ENCODE measurements at regions not wholly inside any gene's neighbourhood (a gene's known extent, or its start where the extent isn't known, plus 50 kb on each side); places are given as distances from the start of the nearest gene placed in this dataset.

DNA sequence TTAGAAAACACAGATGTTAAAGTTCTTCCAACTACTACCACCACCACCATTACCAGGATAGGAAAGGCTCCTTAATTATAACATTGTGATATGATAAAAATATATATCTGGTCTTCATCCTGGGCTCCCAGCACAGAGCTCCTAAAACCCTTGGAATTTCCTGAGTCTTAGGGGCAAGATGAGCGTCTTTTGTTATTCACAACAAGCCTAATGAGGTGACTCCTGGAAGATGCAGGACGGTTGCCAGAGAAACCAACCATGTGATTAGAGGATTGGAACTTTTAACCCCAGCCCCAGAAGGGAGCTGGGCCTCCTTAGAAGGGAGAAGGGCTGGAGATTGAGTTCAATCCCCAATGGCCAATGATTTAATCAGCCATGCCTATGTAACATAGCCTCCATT is 148.0 kb upstream of the ADRA1B start:
- DNase-seq, result no peak

DNA sequence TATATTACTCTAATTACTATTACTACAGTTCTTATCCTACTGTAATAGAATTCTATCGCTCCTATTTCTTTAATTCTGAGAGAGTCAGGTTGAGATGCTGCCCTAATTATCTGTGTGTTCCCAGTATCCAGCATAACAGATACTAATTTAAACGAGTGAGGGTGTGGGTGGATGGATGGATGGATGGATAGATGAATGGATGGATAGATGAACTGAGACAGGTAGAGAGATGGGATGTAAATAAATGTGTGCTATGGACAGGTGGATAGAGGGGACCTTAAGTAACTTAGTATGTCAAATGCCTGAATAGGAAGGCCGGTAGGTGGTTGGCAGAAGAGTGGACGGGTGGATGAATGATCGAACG is 143.6 kb upstream of the ADRA1B start:
- no peak for DNase-seq

DNA sequence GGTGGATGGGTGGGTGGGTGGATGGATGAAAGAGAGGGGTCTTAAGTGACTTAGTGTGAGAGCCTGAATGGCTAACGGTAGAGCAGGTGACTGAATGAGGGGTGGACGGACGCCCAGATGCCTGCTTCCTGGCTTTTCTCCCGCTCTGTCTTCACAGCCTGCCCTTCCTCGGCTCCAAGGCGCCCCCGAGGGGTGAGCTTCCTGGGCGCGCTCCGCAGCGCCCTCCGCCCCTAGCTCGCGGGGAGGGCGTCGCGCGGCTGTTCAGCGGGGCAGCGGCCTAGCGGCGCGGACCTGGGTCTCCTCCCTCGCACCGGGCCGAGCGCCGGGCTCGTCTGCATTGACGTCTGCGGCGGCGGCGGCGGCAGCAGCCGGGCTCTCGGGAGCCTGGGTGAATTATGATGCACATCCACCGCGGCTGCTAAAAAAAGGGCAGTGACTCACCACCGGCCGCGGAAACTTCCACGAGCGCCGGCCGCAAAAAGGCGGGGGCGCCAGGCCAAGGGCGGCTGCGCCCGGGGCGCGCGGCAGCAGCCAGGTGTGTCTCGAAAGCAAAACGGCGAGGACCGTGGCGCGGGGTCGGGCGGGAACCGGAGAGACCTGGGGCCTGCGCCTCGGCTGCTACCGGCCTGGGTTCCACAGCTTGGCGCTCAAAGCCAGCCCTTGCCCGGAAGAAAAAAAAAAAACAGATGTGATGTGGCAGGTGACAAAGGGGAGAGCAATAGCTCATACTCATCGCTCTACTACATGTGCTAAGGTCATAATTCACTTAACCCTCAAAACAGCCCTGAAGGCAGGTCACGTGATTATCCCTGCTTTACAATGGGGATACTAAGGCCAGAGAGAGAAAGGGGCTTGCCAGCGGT is 143.0 kb upstream of the ADRA1B start:
- DNase-seq, result peak; percentile 82

DNA sequence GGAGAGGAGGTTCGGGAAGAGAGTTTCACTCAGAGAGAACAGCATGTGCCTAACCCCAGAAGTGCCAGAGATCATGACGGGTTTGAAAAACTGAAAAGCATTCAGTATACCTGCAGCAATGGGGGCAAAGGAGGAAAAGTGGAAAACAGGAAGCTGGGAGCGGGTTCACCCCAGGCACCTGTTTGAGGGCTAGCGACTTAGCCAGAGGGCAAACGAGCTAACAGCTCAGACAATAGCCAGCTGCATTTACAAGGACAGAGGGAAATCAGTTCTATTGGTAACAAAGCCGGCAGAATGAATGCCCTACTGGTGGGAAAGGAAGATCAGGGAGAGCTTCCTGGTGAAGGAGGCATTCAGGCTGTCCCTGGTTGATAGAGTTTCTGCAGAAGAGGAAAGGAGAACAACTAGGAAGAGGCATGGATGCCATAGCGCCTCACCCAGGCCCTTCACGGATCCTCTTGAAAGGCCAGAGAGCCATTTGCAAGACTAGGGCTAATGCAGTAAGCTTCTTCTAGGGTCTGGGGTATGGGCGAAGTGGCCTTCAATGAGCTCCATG is 141.7 kb upstream of the ADRA1B start:
- no peak for DNase-seq

DNA sequence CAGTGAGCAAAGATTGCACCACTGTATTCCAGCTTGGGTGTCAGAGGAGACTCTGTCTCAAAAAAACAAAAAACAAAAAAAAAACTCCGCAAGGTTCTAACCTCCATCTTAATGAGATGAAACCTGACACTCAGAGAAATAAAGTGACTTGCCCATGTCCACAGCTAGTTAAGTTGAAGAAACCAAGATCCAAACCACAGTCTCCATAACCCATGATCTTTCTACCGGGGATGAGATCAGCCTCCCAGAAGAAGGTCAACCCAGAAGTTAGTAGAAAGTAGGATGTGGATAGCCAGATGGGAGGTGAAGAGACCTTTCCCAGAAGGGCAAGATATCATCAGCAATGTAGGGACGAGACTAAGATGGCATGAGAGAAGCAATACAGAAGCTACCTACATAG is 140.4 kb upstream of the ADRA1B start:
- DNase-seq, result no peak

DNA sequence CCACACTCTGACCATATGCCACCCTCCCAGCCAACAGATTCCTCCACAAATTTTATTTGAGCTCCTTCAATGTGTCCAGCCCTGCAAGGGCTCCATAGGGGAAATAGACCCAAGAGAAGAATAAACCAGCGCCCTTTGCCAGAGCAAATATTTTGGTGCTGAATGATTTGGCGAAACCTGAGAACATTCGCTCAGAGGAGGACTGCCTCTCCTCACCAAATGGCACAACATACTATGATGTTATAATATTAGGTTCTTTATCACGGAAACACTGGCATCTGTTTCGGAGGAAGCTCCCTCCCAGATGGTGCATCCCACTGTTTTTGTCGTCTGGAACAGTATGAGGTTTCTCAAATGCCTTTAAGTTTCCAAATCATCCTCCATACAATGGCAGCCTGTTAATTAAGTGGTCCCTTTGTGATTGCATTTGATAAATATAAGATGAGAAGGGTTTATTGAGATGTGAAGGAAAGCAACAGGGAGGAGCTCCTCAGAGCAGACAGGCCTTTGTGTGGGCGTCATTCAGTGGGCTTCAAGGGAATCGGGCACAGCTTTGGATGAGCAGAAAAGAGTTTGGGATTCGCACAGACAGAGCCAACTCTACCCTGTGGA is 139.1 kb upstream of the ADRA1B start:
- no peak for DNase-seq

DNA sequence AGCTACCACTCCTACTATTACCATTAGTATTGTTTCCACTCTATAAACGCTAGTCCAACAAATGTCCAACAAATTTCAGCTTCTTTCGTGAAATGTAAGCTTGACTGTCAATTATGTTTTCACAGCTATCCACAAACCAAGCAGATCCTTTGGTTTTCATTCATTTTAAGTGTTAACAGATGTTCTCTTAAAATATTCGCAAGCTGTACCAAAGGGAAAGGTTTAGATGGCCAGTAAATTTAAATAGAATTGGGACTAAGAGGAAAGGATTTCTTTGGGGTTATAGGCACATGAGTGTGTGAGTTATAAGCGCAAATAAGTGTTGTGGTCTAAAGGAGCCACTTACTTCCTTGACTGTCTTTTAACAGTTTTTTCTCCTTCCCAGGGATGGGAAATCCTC is 136.8 kb upstream of the ADRA1B start:
- no peak for DNase-seq

DNA sequence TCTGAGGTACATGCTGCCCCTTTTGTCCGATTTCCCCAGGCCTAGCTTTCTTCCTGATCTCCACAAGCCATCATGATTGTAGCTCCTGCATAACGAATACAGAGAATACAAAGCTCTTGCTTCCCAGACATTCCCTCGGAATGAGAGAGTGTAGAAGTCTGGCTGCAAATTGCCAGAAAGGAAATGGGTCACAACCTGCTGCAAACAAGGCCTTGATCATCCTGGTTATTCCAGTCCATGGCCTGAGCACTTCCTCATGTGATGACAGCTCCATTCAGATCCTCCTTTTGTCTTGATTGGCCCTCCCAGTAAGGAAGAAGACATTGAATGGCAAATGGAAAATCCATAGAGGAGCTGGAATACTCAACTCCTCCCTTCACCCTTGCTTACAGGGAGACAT is 136.0 kb upstream of the ADRA1B start:
- DNase-seq, result no peak

DNA sequence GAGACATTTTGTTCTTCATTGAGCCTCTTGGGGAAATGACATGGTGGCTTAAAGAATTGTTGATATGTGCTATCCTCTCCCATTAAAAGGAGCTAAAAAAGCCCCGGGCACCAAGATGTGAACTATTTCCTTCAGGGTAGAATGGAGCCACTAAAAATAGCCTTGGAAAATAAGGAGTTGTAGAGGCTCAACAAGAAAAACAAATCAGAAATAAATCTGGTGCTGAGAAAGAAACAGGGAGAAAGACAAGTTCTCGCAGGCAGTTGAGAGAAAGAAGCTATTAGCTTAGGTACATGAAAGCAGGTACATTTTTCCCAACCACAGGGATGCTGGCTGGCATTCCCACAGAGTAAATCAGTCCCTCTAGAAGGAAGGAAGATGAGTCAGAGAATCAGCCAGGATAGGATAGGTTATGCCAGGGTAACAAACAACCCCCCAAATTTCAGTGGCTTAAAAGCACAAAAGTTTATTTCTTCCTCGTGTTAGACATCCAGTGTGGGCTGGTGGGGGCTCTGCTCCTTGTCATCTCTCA is 134.6 kb upstream of the ADRA1B start:
- no peak for DNase-seq

DNA sequence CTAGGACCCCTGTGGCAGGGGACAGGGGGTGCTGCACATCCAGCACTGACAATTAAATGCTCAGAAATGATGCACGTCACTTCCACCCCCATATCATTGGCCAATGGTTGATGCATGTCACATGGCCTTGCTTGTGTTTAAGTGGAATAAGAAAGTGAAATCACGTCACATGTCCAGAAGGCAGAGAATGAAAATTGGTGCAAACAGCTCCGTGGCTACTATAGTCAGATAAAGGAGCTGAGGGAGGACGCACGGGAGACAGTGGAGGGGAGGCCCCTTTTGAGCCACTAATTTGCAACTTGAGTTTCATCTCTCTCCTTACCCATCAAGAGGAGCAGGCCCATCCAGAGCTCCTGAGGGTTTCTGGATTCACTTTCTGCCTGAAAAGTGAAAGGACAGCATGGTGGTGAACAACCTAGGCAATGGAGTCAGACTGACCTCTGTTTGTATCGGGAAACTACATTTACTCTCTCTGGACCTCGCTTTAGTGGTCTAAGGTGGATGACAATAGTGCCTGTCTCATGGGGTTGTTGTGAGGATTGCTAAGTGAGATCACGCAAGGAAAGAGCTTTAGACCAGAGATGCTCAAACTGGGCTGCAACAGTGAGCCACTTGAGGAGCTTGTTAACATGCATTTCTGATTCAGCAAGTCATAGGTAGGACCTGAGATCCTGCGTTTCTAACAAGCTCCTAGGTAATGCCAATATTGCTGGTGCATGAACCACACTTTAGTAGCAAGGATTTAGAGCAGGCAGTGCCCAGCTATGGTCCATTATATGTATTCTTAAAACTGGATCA is 133.9 kb upstream of the ADRA1B start:
- no peak for DNase-seq

DNA sequence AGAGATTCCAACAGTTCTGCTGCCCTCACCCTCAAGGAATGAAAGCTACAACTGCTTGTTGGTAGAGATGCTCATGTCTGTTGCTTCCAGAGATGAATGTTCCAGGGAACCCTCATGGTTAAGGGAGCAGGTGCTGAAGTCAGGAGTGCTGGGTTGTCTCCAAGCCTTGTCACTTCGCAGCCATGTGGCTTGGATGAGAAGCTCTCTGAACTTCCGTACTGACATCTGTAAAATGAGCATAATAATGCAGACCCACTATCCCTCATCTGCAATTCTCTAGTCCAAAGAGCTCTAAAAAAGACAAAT is 133.3 kb upstream of the ADRA1B start:
- no peak for DNase-seq

DNA sequence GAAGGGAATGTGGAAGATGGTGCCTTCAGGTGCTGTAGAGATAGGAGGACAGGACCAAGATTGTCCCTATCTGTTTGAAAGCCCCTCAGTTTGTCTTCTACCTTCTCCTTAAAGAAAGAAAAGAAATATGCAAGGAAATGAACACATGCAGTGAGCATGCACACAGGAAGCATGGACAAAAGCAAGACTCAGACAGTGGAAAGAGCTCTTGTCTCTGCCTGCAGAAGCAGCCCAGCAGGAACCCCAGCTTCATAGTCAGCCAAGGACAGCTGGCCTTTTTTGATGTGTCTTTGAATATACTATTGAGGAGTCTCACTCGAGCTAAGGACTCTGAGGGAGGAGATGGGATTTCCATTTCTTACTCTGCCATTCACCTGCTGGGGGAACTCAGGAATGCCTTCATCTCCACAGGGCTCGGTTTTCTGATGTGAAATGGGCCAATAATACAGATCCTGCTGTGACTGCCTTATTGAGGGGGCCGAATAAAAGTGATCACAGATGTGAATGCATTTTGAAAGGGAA is 132.5 kb upstream of the ADRA1B start:
- no peak for DNase-seq

DNA sequence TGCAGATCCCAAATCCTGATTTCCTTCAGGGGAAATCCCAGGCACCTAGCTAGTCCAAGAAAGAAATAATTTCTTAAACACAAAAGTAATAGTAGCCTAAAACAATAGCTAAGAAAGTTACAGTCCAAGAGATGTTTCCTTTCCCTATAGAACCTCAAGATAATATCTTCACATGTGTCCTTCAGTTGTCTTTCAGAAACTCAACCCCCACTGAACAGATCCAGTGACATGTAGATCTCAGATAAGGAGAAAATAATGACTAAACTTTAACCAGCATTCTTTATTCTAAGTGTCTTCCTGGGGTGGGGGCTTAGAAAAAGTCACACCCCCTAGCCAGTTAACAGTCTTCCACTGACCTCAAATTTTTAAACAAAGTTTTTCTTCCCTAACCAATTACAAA is 131.3 kb upstream of the ADRA1B start:
- no peak for DNase-seq

DNA sequence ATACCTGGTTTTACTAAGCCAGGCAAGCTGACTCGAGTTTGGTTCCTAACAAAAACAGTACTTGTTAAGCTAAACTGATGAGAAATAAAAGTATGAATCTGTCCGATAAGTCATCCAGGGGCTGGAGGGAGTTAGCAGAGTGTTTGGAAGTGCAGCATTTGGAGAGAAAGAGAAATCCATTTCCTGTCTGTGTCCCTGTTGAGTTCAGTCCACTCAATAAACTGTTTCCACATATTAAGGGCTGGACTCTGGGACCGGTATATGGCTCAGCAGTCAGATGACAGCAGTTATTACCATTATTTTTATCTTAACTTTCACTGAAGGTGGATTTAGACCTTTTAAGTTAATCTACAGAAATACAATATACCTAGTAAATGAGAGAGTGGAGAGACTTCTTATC is 130.6 kb upstream of the ADRA1B start:
- no peak for DNase-seq

DNA sequence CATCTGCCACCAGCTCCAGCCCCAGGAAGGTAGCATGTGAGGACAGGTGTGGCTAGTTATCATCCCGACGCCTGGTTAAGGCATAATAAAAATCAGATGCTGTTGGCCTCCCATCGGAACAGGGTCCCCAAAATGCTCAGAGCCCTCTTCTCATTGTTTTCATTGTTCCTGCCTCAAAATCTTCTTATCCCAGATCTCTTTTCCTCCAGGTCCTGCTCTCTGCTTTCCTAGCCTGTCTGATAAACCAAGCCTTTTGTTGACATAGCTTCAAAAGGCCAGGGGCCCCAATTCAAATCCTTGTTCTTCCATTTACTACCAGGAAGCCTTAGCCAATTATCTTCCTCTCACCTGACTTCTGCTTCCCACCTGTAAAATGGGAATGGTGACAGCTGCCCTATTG is 130.1 kb upstream of the ADRA1B start:
- no peak for DNase-seq

DNA sequence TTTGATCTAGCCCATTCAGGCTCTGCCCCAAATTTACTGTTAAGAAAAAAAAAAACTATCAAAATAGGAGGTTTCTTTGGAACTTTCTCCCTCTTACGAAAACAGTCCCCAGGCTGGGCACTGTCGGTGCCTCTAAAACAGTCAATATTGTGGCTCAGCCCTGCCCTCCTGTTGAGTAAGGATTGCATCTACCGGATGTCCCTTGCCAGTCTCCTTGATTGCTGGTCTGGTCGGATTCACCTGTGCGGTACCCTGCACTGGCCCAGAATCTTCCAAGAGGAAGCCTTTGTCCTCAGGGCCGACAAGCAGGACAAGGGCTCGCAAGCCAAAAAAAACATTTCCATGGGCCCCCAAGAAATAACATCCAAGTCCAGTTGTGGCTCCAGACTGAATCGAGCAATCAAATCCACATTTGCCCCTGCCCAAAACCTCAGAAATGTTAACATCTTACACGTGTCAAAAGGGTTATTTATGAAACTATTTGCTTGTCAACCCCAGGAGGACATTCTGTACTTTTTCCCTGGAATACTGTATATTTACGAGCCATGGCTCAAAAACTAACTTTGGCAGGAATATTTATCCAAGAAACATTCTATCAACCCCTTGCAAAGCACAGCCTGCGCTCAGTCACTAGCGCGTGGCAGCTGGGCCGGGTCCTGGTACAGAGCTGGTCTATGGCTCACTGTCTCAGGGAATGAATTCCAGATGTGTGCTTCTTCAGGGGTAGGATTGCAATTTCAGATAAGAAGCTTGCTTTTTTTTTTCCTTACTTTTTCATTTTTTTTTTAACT is 129.2 kb upstream of the ADRA1B start:
- DNase-seq, result no peak

DNA sequence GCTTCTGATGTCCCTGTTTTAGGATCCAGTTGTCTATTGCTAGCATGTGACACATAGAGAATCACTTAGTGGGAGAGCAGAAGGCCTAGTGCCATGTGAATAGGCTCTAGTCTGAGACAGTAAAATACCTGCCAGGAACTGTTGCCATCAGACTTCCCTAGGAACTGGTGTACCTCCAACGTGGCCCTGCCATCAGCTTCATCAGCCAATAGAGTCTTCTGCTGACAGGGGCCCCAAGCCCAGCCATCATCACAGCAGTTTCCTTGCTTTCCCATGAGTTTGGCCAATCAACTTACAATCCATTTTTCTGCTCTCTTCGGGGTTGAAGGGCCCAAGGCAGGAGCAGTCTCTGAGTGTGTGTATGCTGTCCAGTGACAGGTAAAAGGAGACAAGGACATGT is 128.4 kb upstream of the ADRA1B start:
- no peak for DNase-seq

DNA sequence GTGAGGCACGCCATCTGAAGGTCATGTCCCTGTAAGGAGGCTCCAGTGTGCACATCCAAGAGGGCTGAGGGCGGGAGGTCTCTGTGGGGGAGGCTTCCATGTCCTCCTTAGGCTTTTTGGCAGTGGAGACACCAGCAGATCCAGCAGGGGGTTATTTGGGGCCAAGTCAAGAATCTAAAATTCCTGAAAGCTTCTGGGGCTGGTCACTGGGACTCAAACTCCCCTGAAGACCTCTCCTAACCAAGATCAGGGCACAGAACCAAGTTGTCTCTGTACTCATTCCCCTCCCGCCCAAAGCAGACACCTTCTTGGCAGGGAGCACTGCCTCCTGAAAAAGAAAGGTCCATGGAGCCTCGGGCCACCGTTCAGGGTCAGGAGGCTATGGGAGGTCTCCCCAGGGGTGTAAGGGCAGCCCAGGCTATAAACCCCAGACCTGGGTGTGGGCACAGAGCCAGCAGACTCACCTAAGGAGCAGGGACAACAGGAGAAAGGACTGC is 127.4 kb upstream of the ADRA1B start:
- DNase-seq, result no peak

DNA sequence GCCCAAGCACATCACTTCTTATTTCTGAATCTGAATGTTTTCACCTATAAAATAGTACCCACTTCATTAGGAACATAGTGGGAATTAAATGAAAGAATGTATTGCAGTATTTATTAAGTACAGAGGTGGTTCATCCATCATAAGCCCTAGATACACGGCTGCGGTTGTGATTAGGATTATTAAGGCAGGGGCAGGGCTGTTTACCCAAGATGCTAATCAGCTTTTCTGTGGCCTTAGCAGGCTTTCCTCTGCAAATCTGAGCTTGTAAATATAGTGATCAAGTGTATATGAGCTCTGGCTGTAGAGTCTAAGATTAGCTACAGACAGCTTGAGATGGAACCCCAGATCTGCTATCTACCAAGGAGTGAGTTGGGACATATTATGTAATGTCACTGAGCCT is 124.1 kb upstream of the ADRA1B start:
- no peak for DNase-seq

DNA sequence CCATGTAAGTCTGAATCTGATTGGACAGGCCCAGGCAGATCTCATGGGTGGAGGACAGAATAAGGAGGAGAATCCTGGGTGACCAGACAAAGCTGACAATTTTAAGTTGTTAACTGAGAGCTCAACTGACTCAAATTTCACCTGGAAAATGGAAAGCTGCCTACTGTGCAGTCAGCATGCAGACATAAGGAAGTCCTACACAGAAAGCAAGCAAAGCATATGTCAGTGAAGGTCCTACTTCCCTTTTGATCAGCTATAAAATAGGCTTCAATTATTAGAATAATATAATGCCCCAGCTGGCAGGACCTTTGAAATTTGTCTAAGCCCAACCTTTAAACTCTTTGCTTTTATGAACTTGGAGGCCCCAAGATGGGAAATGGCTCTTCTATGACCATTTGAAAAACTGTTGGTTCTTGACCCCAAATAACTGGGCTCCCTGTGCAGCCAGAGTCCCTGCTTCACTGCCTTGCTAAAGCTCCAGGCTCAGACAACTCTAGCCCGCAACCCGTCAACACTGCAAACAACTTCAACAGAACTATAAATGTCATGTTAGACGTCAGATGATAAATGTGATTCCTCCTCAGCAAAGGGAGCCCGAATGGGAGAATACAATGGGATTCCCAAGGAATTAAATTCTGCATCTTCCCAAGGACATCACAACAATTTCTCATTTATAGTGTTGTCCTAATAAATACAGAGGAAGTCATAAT is 118.9 kb upstream of the ADRA1B start:
- no peak for DNase-seq

DNA sequence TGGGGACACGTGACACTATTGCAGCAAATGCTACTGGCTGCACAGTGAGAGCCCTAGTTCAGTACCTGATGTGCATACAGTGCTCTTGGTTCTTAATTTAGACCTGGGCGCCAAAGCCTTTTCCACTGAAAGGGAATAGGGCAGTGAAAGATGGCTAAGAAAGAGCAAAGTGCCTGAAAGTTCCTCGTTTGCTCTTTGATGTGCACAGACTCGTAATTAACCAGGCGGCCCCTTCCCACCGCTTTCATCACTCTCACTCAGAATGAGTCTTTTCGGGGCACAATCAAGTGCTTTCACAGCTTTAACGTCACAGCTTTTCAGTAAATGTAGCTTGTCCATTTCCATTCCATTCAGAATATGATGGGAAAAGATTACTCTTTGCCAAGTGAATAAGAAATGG is 116.6 kb upstream of the ADRA1B start:
- no peak for DNase-seq
